ENCODE measurements at regions not wholly inside any gene's neighbourhood (a gene's known extent, or its start where the extent isn't known, plus 50 kb on each side); places are given as distances from the start of the nearest gene placed in this dataset. TPM values are rescaled to one million over a fixed set of nuclear protein-coding genes. Genes with fewer than 3 reads are reported as not detected.

DNA sequence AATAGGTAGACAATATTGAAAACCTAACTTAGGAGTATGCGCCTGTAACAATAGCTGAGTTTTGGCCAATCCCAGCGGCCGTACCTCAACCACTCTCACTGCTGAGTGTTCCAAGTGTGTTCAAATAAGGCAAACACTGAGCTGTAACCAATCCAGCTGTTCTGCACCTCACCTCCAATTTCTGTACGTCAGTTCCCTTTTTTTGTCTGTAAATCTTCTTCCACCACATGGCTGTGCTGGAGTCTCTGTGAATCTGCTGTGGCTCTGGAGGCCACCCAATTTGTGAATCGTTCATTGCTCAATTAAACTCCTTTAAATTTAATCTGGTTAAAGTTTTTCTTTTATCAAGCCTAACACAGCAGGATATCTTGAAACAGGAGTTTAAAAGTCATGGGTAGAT, 116.3 kb downstream of the SLC28A3 start:
- no peak for DNase-seq
- intact Hi-C loops (cut with DNase I) = no loop called here
- peaks cover 23 to 25% of the 10 kb centered on the region in 2 donors for H3K4me1 ChIP-seq

More for the DNA sequence above, 116.3 kb downstream of the SLC28A3 start:
- no peaks in the 10 kb centered on the region for H3K9me3 ChIP-seq
- TF ChIP-seq, protein P1, sequence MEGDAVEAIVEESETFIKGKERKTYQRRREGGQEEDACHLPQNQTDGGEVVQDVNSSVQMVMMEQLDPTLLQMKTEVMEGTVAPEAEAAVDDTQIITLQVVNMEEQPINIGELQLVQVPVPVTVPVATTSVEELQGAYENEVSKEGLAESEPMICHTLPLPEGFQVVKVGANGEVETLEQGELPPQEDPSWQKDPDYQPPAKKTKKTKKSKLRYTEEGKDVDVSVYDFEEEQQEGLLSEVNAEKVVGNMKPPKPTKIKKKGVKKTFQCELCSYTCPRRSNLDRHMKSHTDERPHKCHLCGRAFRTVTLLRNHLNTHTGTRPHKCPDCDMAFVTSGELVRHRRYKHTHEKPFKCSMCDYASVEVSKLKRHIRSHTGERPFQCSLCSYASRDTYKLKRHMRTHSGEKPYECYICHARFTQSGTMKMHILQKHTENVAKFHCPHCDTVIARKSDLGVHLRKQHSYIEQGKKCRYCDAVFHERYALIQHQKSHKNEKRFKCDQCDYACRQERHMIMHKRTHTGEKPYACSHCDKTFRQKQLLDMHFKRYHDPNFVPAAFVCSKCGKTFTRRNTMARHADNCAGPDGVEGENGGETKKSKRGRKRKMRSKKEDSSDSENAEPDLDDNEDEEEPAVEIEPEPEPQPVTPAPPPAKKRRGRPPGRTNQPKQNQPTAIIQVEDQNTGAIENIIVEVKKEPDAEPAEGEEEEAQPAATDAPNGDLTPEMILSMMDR (IDR thresholded peaks at IDR 0.05) = peak in 2 of 6 experiments; percentile 13 to 17
- TF ChIP-seq POLR2A (IDR thresholded peaks at IDR 0.05) = no peak
- H3K4me3 ChIP-seq (replicated peaks in 1 of 3) = no peak overlapping the region
- WGBS, 2 donors = 75 to 81% methylated on average over 5 of the region's 5 CpGs
- no peaks in the 10 kb centered on the region for H3K36me3 ChIP-seq
- no peaks in the 10 kb centered on the region for H3K27me3 ChIP-seq
- peak overlapping the region in 1 of 3 donors; percentile 23 for H3K27ac ChIP-seq

Small RNA genes in the stretch of these regions (small RNA-seq; reads per million reads assigned to genes)
- not detected for gene AL390838.2
